CD14-positive monocyte (primary cell): ENCODE measurements at regions not wholly inside any gene's neighbourhood (a gene's known extent, or its start where the extent isn't known, plus 50 kb on each side); places are given as distances from the start of the nearest gene placed in this dataset.

ENCODE experiments used
- DNase-seq, 3 donors: peaks; one replicate each; pipeline ENCODE4 v3.0.0-alpha.2; 2011 to 2022
- H2AFZ ChIP-seq: 2 replicates; pipeline ENCODE4 v1.6.0; 2012; ENCODE audit warnings: mild to moderate bottlenecking, low read depth, low read length, inconsistent platforms; ENCODE audit not compliant: insufficient read depth, poor library complexity, severe bottlenecking
- H3K27ac ChIP-seq, 2 donors: 1 replicate in 1 of 2; 2 replicates in 1 of 2; pipeline ENCODE4 v1.5.1; 2012 to 2013; ENCODE audit warnings: low read length in 2 of 2, control low read depth in 1 of 2, inconsistent platforms in 1 of 2, low read depth in 1 of 2, mild to moderate bottlenecking in 1 of 2
- H3K27me3 ChIP-seq, 2 donors: one replicate each; pipeline versions ENCODE4 v1.6.0 to v1.6.1; 2011 to 2013; ENCODE audit warnings: low read length in 2 of 2; ENCODE audit not compliant: control insufficient read depth in 2 of 2, insufficient read depth in 2 of 2
- H3K36me3 ChIP-seq, 2 donors: replicated peaks in 1 of 2; 1 replicate in 1 of 2; 2 replicates in 1 of 2; pipeline versions ENCODE4 v1.5.1 to v1.6.1; 2012 to 2013; ENCODE audit warnings: low read length in 2 of 2, control low read depth in 1 of 2, inconsistent platforms in 1 of 2, mild to moderate bottlenecking in 1 of 2; ENCODE audit not compliant: insufficient read depth in 2 of 2, control insufficient read depth in 1 of 2
- H3K4me1 ChIP-seq, 2 donors: 1 replicate in 1 of 2; 2 replicates in 1 of 2; pipeline versions ENCODE4 v1.5.1 to v1.6.1; 2012 to 2013; ENCODE audit warnings: low read length in 2 of 2, control low read depth in 1 of 2, inconsistent platforms in 1 of 2, mild to moderate bottlenecking in 1 of 2, moderate library complexity in 1 of 2; ENCODE audit not compliant: insufficient read depth in 2 of 2, control insufficient read depth in 1 of 2
- H3K4me2 ChIP-seq: replicated peaks from 2 replicates; pipeline ENCODE3; 2012; ENCODE audit warnings: low read length, moderate library complexity, mild to moderate bottlenecking; ENCODE audit not compliant: poor library complexity, severe bottlenecking; ENCODE audit errors: extremely low read depth
- H3K4me3 ChIP-seq, 3 experiments: fragments of 200-600 bp in 1 of 3; sonication (generic) in 1 of 3; replicated peaks in 1 of 3; 1 replicate in 2 of 3; 2 replicates in 1 of 3; pipeline ENCODE4 v1.5.1; 2011 to 2013; ENCODE audit warnings: low read length in 3 of 3, mild to moderate bottlenecking in 3 of 3, control low read depth in 2 of 3, low read depth in 2 of 3, inconsistent platforms in 1 of 3, moderate library complexity in 1 of 3
- H3K79me2 ChIP-seq: 2 replicates; pipeline ENCODE4 v1.6.0; 2012; ENCODE audit warnings: mild to moderate bottlenecking, control low read depth, inconsistent platforms, low read length, moderate library complexity; ENCODE audit not compliant: insufficient read depth
- H3K9ac ChIP-seq: 2 replicates; pipeline ENCODE4 v1.6.0; 2017; ENCODE audit warnings: low read length, mild to moderate bottlenecking; ENCODE audit not compliant: insufficient read depth, poor library complexity, severe bottlenecking
- H3K9me3 ChIP-seq, 2 donors: replicated peaks in 1 of 2; 1 replicate in 1 of 2; 2 replicates in 1 of 2; pipeline versions ENCODE4 v1.5.1 to v1.6.1; 2012 to 2013; ENCODE audit warnings: low read length in 2 of 2, control low read depth in 1 of 2; ENCODE audit not compliant: control insufficient read depth in 1 of 2, insufficient read depth in 1 of 2
- H4K20me1 ChIP-seq: 2 replicates; pipeline ENCODE4 v1.6.0; 2012; ENCODE audit warnings: mild to moderate bottlenecking, low read length, control low read depth, moderate library complexity; ENCODE audit not compliant: insufficient read depth
- H3K27ac Mint-ChIP-seq, 7 donors: one replicate each; pipeline ENCODE4 v1.8.0; 2020; ENCODE audit warnings: mild to moderate bottlenecking in 7 of 7, mixed read lengths in 7 of 7, moderate library complexity in 6 of 7, inconsistent platforms in 2 of 7
- H3K27me3 Mint-ChIP-seq, 3 donors: one replicate each; pipeline ENCODE4 v1.8.0; 2021 to 2022; ENCODE audit warnings: low read depth in 3 of 3, mild to moderate bottlenecking in 3 of 3, mixed read lengths in 3 of 3, moderate library complexity in 3 of 3, inconsistent platforms in 1 of 3
- H3K36me3 Mint-ChIP-seq, 2 donors: one replicate each; pipeline ENCODE4 v1.8.0; 2020; ENCODE audit warnings: mixed read lengths in 2 of 2, inconsistent platforms in 1 of 2, mild to moderate bottlenecking in 1 of 2
- H3K4me1 Mint-ChIP-seq: one replicate; pipeline ENCODE4 v1.8.0; 2020; ENCODE audit warnings: mild to moderate bottlenecking, mixed read lengths
- H3K4me3 Mint-ChIP-seq, 2 donors: one replicate each; pipeline ENCODE4 v1.8.0; 2020; ENCODE audit warnings: mild to moderate bottlenecking in 2 of 2, mixed read lengths in 2 of 2, moderate library complexity in 1 of 2
- H3K9me3 Mint-ChIP-seq, 7 donors: one replicate each; pipeline ENCODE4 v1.8.0; 2020 to 2022; ENCODE audit warnings: mixed read lengths in 7 of 7, mild to moderate bottlenecking in 6 of 7, moderate library complexity in 6 of 7, inconsistent platforms in 2 of 7
- CTCF ChIP-seq: fragments of 200-600 bp; IDR thresholded peaks from one replicate; pipeline ENCODE4 v1.8.0; 2022; ENCODE audit warnings: antibody characterized with exemption, mild to moderate bottlenecking
- WGBS: methylation state at CpG from one replicate; pipeline ENCODE4 v1.1.5; 2013; ENCODE audit warnings: missing lambda C conversion rate; ENCODE audit not compliant: insufficient coverage; 5-methylcytosine and 5-hydroxymethylcytosine counted together
- intact Hi-C, 2 donors: fragments of 100-400 bp; cut with micrococcal nuclease; formaldehyde crosslinking; loops; one replicate each; pipeline versions ENCODE4 v1.15.0 to v1.15.1; 2023

- DNase-seq, result no peak
- H3K9me3 Mint-ChIP-seq, result peaks cover 0 to 2% (median 0%) of the 10 kb centered on the region in 7 donors
- no peak overlapping the region for H3K4me3 Mint-ChIP-seq
- no peak overlapping the region for H3K27ac Mint-ChIP-seq
- Histone ChIP-seq H3K27ac (no peak overlapping the region), H3K4me2 (no peak overlapping the region), H3K9me3 (no peaks in the 10 kb centered on the region), H3K79me2 (no peaks in the 10 kb centered on the region), H3K4me1 (no peaks in the 10 kb centered on the region), H3K4me3 (no peak overlapping the region), H3K9ac (no peak overlapping the region), H4K20me1 (no peaks in the 10 kb centered on the region), H3K27me3 (no peaks in the 10 kb centered on the region), H3K36me3 (no peaks in the 10 kb centered on the region), H2AFZ (no peak overlapping the region)
- 80% methylated on average over 1 of the region's 2 CpGs for WGBS
- H3K36me3 Mint-ChIP-seq, result no peaks in the 10 kb centered on the region
- H3K27me3 Mint-ChIP-seq, result no peaks in the 10 kb centered on the region
- intact Hi-C loops, result no loop called here
- TF ChIP-seq CTCF, result no peak
- H3K4me1 Mint-ChIP-seq, result peaks cover 3% of the 10 kb centered on the region
These were observed 428.7 kb upstream of the TRIB2 start for GRCh38 chr2:12288048-12288447.

- intact Hi-C loops, result no loop called here
- H3K9me3 ChIP-seq, result no peaks in the 10 kb centered on the region
- H3K4me3 Mint-ChIP-seq, result no peak overlapping the region
- no peaks in the 10 kb centered on the region for H3K27me3 Mint-ChIP-seq
- H3K4me3 ChIP-seq, result no peak overlapping the region
- no peaks in the 10 kb centered on the region for H3K36me3 Mint-ChIP-seq
- H2AFZ ChIP-seq, result no peak overlapping the region
- H3K4me2 ChIP-seq, result no peak overlapping the region
- no peak overlapping the region for H3K27ac Mint-ChIP-seq
- H3K4me1 ChIP-seq, result no peaks in the 10 kb centered on the region
- H3K27ac ChIP-seq, result no peak overlapping the region
- no peak overlapping the region for H3K9ac ChIP-seq
- no peaks in the 10 kb centered on the region for H3K79me2 ChIP-seq
- H3K27me3 ChIP-seq, result no peaks in the 10 kb centered on the region
- TF ChIP-seq CTCF, result no peak
- WGBS, result 100% methylated on average over 2 of the region's 3 CpGs
- no peaks in the 10 kb centered on the region for H3K36me3 ChIP-seq
- DNase-seq, result no peak
- H3K9me3 Mint-ChIP-seq, result peaks cover 0 to 2% (median under 1%) of the 10 kb centered on the region in 7 donors
- H4K20me1 ChIP-seq, result no peaks in the 10 kb centered on the region
- H3K4me1 Mint-ChIP-seq, result peaks cover 3% of the 10 kb centered on the region
These were observed 427.5 kb upstream of the TRIB2 start for GRCh38 chr2:12289120-12289802.
